Body of pancreas (tissue), 4 donors: ENCODE measurements at regions not wholly inside any gene's neighbourhood (a gene's known extent, or its start where the extent isn't known, plus 50 kb on each side); places are given as distances from the start of the nearest gene placed in this dataset.
"Not testable (repeated sequence)": the region's sequence is repeated elsewhere in the genome, so short reads cannot be mapped to it uniquely, and the experiment has no call there.

Source experiments
- ATAC-seq: fragments of 150-250 bp; one replicate; pipeline ENCODE4 v1.9.1; 2016
- DNase-seq, 4 donors: peaks; one replicate each; pipeline ENCODE4 v3.0.0-alpha.2; 2019
- H3K27ac ChIP-seq, 4 donors: fragments of 200-600 bp; sonication (generic); 1 replicate in 3 of 4; 2 replicates in 1 of 4; pipeline versions ENCODE4 v1.5.1 to v1.6.1; 2016 to 2019; ENCODE audit warnings: mild to moderate bottlenecking in 1 of 4, mixed read lengths in 1 of 4, moderate library complexity in 1 of 4
- H3K27me3 ChIP-seq, 2 donors: fragments of 200-600 bp; sonication (generic); one replicate each; pipeline ENCODE4 v1.6.0; 2016; ENCODE audit warnings: mild to moderate bottlenecking in 1 of 2
- H3K36me3 ChIP-seq, 2 donors: fragments of 200-600 bp; sonication (generic); replicated peaks in 1 of 2; 2 replicates each; pipeline ENCODE4 v1.5.1; 2016; ENCODE audit warnings: low read depth in 2 of 2; ENCODE audit not compliant: insufficient read depth in 1 of 2
- H3K4me1 ChIP-seq: fragments of 200-600 bp; sonication (generic); one replicate; pipeline ENCODE4 v1.6.0; 2016
- H3K4me3 ChIP-seq, 2 donors: fragments of 200-600 bp; sonication (generic); 1 replicate in 1 of 2; 2 replicates in 1 of 2; pipeline ENCODE4 v1.5.1; 2016 to 2019
- H3K9me3 ChIP-seq, 3 donors: fragments of 200-600 bp; sonication (generic); 1 replicate in 2 of 3; 2 replicates in 1 of 3; pipeline ENCODE4 v1.5.1; 2016
- CTCF ChIP-seq, 7 experiments: fragments of 450-650 bp in 4 of 7; fragments of 200-600 bp in 3 of 7; sonication (generic) in 3 of 7; IDR thresholded peaks; one replicate each; pipeline ENCODE4 v1.5.1; 2016 to 2019; ENCODE audit warnings: antibody characterized with exemption in 7 of 7
- POLR2A ChIP-seq, 3 donors: fragments of 450-650 bp; IDR thresholded peaks; one replicate each; pipeline ENCODE4 v1.6.1; 2016; ENCODE audit warnings: antibody characterized with exemption in 3 of 3, mild to moderate bottlenecking in 2 of 3
- WGBS, 2 donors: methylation state at CpG; one replicate each; pipeline ENCODE4 v1.1.5; 2017; 5-methylcytosine and 5-hydroxymethylcytosine counted together
- intact Hi-C: fragments of 100-400 bp; cut with DNase I; formaldehyde crosslinking; loops from one replicate; pipeline ENCODE4 v1.15.1; 2023

DNA sequence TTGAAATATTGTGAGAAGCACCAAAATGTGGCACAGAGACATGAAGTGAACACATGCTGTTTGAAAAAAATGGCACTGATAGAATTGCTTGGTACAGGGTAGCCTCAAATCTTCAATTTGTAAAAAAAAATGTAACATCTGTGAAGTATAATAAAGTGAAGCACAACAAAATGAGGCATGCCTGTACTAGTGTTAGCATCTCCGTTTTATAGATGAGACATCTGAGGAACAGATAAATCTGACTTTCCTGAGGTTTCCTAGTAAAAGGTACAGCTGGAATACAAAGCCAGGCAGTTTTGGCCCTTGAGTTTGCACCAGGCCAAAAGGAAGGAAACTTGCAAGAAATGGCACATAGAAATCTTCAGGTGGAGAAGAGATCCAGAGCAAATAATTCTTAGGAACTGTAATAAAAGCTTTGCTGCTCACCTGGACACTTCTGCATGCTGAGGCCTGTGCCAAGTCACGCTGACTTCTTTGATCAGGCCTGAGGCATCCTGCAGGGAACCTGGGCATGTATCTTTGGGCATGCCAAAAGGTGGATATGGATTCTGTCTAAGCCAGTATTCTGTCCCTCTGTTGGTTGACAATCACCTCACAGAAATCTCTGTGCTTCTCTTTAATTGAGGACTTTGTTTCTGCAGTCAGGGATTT lies 251.5 kb upstream of the PLPP4 start:
- Histone ChIP-seq H3K4me3 (no peak overlapping the region), H3K36me3 (no peaks in the 10 kb centered on the region), H3K4me1 (no peaks in the 10 kb centered on the region), H3K27me3 (no peaks in the 10 kb centered on the region), H3K9me3 (no peaks in the 10 kb centered on the region), H3K27ac (no peak overlapping the region)
- ATAC-seq: no peak
- intact Hi-C loops: no loop called here
- 76 to 81% methylated on average over 2 of the region's 2 CpGs for WGBS, 2 donors
- TF ChIP-seq CTCF (IDR thresholded peaks at IDR 0.05) (no peak), POLR2A (IDR thresholded peaks at IDR 0.05) (no peak)
- no peak for DNase-seq

DNA sequence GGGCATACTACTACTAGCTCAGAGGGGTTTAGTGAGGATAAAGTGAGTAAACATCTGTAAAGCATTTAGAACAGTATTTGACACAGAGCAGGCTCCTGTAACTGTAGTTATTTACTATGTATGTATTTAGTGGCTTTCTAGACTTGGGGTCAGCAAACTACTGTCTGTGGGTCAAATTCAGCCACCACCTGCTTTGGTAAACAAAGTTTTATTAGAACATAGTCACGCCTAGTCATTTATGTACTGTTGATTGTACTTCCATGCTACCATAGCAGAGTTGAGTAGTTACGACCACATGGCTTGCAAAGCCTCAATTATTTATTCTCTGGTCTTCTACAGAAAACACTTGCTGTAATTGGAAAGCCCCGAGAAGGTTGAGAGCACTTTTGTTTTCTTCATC lies 248.5 kb upstream of the PLPP4 start:
- Histone ChIP-seq H3K4me3 (no peak overlapping the region), H3K9me3 (no peaks in the 10 kb centered on the region), H3K4me1 (no peaks in the 10 kb centered on the region), H3K27ac (no peak overlapping the region), H3K27me3 (no peaks in the 10 kb centered on the region), H3K36me3 (no peaks in the 10 kb centered on the region)
- no peak for DNase-seq
- ATAC-seq: no peak
- intact Hi-C loops: no loop called here
- TF ChIP-seq POLR2A (IDR thresholded peaks at IDR 0.05) (no peak), CTCF (IDR thresholded peaks at IDR 0.05) (no peak)
- WGBS, 2 donors: 71 to 82% methylated on average over 3 of the region's 3 CpGs

DNA sequence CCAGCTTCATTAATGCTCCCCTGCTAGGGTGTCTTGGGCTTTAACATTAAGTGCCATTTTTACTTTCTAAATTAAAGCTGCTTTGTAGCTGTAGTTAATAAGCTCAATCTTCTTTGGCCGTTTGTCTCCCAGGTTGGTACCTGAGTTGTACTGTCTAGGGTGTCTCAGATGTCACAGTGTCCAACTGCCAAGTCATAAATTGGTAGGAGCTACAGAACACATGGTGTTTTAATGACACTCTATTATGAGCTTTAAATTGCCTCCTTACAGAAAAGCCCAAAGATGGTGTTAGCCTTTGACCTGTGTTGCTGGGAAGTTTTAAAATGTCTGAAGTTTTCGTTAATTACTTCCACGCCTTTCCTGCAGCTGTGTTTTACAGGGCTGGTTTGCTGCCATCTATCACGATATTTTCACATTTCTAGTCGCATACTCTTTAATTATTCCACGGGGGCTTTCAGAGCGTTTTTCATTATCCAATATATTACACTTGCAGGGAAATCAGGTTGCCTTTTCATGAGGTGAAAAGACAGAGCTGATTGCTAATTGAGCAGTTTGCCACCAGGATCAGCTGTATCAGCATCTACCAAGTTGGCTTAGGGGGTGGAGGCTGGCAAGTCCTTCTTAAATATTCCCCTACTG lies 247.8 kb upstream of the PLPP4 start:
- Histone ChIP-seq H3K9me3 (no peaks in the 10 kb centered on the region), H3K36me3 (no peaks in the 10 kb centered on the region), H3K27ac (no peak overlapping the region), H3K4me3 (no peak overlapping the region), H3K27me3 (no peaks in the 10 kb centered on the region), H3K4me1 (no peaks in the 10 kb centered on the region)
- ATAC-seq (no peak), DNase-seq (no peak)
- intact Hi-C loops: no loop called here
- TF ChIP-seq CTCF (IDR thresholded peaks at IDR 0.05) (no peak), POLR2A (IDR thresholded peaks at IDR 0.05) (no peak)
- 65 to 69% methylated on average over 7 of the region's 7 CpGs for WGBS, 2 donors

GRCh38 chr10:120212275-120212674 lies 244.8 kb upstream of the PLPP4 start:
- Histone ChIP-seq H3K4me3 (no peak overlapping the region), H3K9me3 (no peaks in the 10 kb centered on the region), H3K27ac (no peak overlapping the region), H3K4me1 (no peaks in the 10 kb centered on the region), H3K36me3 (no peaks in the 10 kb centered on the region), H3K27me3 (no peaks in the 10 kb centered on the region)
- ATAC-seq: no peak
- intact Hi-C loops: no loop called here
- 88 to 90% methylated on average over 2 of the region's 2 CpGs for WGBS, 2 donors
- DNase-seq: no peak
- no peak for TF ChIP-seq CTCF (IDR thresholded peaks at IDR 0.05)
- TF ChIP-seq POLR2A (IDR thresholded peaks at IDR 0.05): no peak

DNA sequence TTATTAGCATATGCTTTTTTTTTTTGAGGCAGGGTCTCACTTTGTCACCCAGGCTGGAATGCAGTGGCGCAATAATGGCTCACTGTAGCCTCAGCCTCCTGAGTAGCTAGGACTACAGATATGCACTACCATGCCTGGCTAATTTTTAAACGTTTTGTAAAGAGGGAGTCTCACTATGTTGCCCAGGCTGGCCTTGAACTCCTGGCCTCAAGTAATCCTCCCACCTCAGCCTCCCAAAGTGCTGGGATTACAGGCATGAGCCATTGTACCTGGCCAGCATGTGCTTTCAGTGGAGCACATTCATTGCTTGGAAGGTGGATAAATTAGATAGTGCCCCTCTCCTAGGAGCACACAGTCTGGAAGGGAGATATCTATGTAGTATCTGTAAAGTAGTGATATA lies 243.7 kb upstream of the PLPP4 start:
- DNase-seq, intact Hi-C loops, H3K9me3 ChIP-seq, ATAC-seq, H3K36me3 ChIP-seq, H3K4me1 ChIP-seq, H3K4me3 ChIP-seq, H3K27ac ChIP-seq, H3K27me3 ChIP-seq: not testable (repeated sequence)
- WGBS, 2 donors: 64 to 67% methylated on average over 2 of the region's 2 CpGs
